Activated naive CD4-positive, alpha-beta T cell treated with anti-CD3 and anti-CD28 coated beads, Interleukin-2, amount 50 U/mL, for 16 hours (primary cell): ENCODE measurements at regions not wholly inside any gene's neighbourhood (a gene's known extent, or its start where the extent isn't known, plus 50 kb on each side); places are given as distances from the start of the nearest gene placed in this dataset.

Experiments
- DNase-seq: peaks from one replicate; pipeline ENCODE4 v3.0.0-alpha.2; 2020

GRCh38 chr10:117933036-117933435 is 113.7 kb downstream of the RAB11FIP2 start:
- DNase-seq: no peak

DNA sequence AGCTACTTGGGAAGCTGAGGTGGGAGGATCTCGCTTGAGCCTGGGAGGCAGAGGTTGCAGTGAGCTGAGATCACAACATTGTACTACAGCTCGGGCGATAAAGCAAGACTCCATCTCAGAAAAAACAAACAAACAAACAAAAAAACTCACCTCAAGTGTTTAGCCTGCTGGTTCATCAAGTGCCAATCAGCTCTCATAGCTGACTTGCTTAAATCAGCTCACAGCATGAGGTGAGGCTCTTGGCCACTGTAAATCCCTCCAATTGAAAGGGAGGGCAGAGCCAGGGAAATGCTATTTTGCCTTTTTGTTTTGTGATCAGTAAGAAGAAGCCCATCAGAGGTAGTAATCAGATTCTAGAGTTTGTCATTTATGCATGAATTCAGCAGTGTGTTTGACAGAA is 112.3 kb downstream of the RAB11FIP2 start:
- DNase-seq: no peak

DNA sequence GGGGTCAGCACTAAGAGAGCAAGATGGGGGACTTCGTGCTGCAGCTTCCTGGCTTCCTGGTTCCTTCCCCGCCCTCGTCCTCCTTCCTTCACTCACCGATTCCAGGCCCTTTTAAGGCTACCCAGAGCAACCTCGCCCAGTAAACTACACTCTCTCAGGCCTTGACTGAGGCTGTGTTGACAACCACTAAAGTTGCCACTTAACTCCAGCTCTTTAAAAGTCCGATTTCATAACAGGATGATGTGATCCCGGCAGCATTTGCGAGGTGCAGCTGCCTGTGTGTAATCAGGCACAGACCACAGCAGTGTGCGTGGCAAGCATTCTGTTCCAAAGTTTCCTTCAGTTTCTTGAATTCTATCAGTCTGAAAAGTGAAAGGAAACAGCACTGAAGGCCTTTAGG is 110.6 kb downstream of the RAB11FIP2 start:
- no peak for DNase-seq

DNA sequence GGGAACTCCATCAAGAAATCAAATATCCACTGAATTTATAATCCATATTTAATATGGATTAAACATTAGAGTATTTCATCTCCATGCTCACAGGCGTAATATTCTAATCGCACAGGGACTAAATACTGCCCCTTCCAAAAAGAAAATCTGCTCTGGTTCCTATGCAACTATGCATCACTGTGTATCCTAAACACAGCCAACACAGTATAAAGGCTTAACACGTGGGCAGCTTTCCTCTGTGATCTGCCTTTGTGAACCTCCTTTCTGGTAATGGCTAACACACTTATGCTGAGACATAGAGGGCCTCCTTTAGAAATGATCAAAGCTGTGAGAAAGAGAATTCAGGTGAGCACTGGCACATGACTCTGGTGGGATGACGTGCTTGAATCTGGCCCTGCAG is 110.2 kb downstream of the RAB11FIP2 start:
- no peak for DNase-seq

DNA sequence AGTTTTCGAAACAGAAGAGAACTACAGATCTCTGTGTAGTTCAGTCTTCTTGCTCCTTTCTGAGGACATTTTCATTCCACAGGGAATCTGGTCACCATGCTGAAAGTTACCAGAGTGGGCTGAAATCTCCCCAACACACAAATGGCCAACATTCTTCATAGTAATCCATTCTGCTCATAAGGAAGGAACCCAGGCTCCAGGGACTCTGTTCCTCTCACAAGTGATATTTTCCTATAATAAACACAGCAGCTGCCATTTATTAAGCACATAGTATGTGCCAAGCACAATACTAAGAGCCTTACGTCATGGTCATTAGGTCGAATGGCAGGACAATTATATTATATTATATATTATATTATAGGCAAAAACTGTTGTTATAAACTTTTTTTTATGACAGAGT is 109.8 kb downstream of the RAB11FIP2 start:
- no peak for DNase-seq

DNA sequence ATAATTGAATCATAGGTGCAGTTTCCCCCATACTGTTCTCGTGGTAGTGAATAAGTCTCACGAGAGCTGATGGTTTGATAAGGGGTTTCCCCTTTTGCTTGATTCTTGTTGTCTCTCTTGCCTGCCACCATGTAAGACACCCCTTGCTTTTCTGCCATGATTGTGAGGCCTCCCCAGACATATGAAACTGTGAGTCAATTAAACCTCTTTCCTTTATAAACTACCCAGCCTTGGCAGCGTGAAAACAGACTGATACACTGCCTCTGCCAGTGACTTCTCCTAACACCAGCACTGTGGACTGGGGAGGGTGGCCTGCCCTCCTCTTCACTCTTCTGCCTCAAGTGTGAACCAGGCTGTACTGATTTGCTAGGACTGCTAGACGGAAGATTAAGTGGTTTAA is 108.6 kb downstream of the RAB11FIP2 start:
- DNase-seq: no peak

DNA sequence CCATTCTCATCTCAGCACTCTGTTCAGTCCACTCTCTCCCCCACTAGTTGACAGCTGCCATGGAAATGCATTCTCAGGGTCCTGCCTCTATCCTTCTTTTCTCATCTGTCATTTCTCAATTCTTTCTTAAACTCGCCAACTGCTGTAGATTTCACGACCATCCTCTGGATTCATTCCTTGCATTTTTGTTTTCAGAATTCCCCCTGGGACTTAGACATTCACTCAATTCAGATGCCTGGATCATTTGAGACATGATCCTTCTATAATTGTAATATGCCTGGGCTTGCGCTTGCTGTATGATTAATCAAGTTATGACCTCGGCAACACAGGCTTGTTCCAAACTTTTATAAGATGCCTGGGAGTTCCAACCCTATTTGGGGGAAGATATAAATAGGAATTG is 104.5 kb downstream of the RAB11FIP2 start:
- DNase-seq: no peak

DNA sequence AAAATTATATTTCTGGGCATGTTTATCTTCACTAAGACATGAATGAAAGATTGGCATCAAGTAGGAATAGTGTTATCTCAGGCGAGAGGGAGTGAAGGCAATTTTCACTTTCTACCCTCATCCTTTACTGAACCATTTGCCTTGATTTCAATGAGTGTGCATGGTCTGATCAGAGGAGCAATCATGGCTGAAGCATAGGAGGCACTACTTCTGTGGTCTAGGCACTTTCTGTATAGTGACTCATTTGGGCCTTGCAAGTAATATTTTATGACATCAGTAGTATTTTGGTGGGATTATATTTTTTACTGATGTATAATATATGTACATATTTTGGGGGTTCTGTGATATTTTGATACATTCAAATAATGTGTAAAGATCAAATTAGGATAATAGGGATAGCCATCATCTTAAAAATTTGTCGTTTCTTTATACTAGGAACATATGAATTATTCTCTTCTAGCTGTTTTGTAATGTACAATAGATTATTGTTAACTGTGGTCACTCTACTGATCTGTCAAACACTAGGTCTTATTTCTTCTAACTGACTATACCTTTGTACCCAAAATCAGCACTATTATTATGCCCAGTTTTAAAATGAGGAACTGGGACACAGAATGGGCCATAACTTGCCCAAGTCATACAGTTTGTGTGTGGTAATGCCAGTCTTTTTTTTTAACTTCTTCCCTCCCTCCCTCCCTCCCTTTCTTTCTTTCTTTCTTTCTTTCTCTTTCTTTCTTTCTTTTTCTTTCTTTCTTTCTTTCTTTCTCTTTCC is 101.9 kb downstream of the RAB11FIP2 start:
- no peak for DNase-seq

DNA sequence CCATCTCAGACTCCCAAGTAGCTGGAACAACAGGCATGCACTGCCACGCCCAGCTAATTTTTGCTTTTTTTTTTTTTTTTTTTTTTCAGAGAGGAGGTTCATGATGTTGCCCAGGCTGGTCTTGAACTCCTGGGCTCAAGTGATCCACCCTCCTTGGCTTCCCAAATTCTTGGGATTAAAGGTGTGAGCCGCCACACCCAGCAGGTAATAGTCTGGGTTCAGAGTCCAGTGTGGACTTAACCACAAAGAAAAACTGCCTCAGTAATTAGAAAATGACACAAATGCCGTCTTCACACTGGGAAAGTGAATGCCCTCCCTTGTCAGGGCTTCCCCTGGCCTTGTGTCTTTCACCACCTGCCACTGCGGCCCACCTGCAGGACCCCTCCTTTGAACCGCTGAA is 101.1 kb downstream of the RAB11FIP2 start:
- DNase-seq: no peak

- no peak for DNase-seq
Measured at GRCh38 chr10:117946525-117947070, 100.1 kb downstream of the RAB11FIP2 start.

GRCh38 chr10:117948493-117948892 is 98.2 kb downstream of the RAB11FIP2 start:
- DNase-seq: no peak

- no peak for DNase-seq
Measured at GRCh38 chr10:117950408-117950807, 96.3 kb downstream of the RAB11FIP2 start.
